GM12872 (cell line): ENCODE measurements at regions not wholly inside any gene's neighbourhood (a gene's known extent, or its start where the extent isn't known, plus 50 kb on each side); places are given as distances from the start of the nearest gene placed in this dataset.

Source experiments
- CTCF ChIP-seq: IDR thresholded peaks from 3 replicates; pipeline ENCODE4 v1.5.1; 2011; ENCODE audit warnings: low read depth, mild to moderate bottlenecking, low read length, moderate library complexity; ENCODE audit not compliant: insufficient read depth

- TF ChIP-seq CTCF, result no peak
Measured at GRCh38 chr5:56496581-56497063, 263.5 kb upstream of the ANKRD55 start.

GRCh38 chr5:56494300-56494731, 261.2 kb upstream of the ANKRD55 start:
- no peak for TF ChIP-seq CTCF

- TF ChIP-seq CTCF, result no peak
Measured at GRCh38 chr5:56493766-56494165, 260.6 kb upstream of the ANKRD55 start.

- no peak for TF ChIP-seq CTCF
Measured at GRCh38 chr5:56493308-56493707, 260.2 kb upstream of the ANKRD55 start.

- TF ChIP-seq CTCF, result no peak
Measured at GRCh38 chr5:56492812-56493211, 259.7 kb upstream of the ANKRD55 start.

GRCh38 chr5:56490971-56491468, 257.9 kb upstream of the ANKRD55 start:
- TF ChIP-seq CTCF, result no peak

- TF ChIP-seq CTCF, result no peak
Measured at GRCh38 chr5:56489272-56489671, 256.1 kb upstream of the ANKRD55 start.
